ENCODE measurements at regions not wholly inside any gene's neighbourhood (a gene's known extent, or its start where the extent isn't known, plus 50 kb on each side); places are given as distances from the start of the nearest gene placed in this dataset.
"Not testable (repeated sequence)": the region's sequence is repeated elsewhere in the genome, so short reads cannot be mapped to it uniquely, and the experiment has no call there.

- peaks cover 6% of the 10 kb centered on the region for H3K4me1 Mint-ChIP-seq
- peaks cover 3% of the 10 kb centered on the region for H3K9me3 Mint-ChIP-seq
- no peaks in the 10 kb centered on the region for H3K27me3 Mint-ChIP-seq (ENCODE audit: low read depth)
- DNase-seq (ENCODE audit: low read depth, low spot score), result no peak
- H3K27ac Mint-ChIP-seq (ENCODE audit: unreplicated experiment), result no peak overlapping the region
- H3K36me3 Mint-ChIP-seq (ENCODE audit: low read depth), result peaks cover 3% of the 10 kb centered on the region
- H3K4me3 Mint-ChIP-seq, result no peak overlapping the region
- no peak for TF ChIP-seq CTCF (conservative IDR thresholded peaks at IDR 0.05)
Observed at GRCh38 chr6:82786248-82786647, 279.4 kb downstream of the UBE3D start.

GRCh38 chr6:82795940-82796339, 269.7 kb downstream of the UBE3D start:
- H3K4me1 Mint-ChIP-seq, result no peaks in the 10 kb centered on the region
- H3K27me3 Mint-ChIP-seq (ENCODE audit: low read depth), result peaks cover 11% of the 10 kb centered on the region
- H3K4me3 Mint-ChIP-seq, result no peak overlapping the region
- peaks cover 4% of the 10 kb centered on the region for H3K36me3 Mint-ChIP-seq (ENCODE audit: low read depth)
- DNase-seq (ENCODE audit: low read depth, low spot score), result no peak
- H3K27ac Mint-ChIP-seq (ENCODE audit: unreplicated experiment), result no peak overlapping the region
- peaks cover 15% of the 10 kb centered on the region for H3K9me3 Mint-ChIP-seq
- TF ChIP-seq CTCF (conservative IDR thresholded peaks at IDR 0.05), result no peak

GRCh38 chr6:82801083-82801482, 264.6 kb downstream of the UBE3D start:
- peaks cover 9% of the 10 kb centered on the region for H3K9me3 Mint-ChIP-seq
- H3K27ac Mint-ChIP-seq (ENCODE audit: unreplicated experiment), result no peak overlapping the region
- H3K36me3 Mint-ChIP-seq (ENCODE audit: low read depth), result no peaks in the 10 kb centered on the region
- no peaks in the 10 kb centered on the region for H3K27me3 Mint-ChIP-seq (ENCODE audit: low read depth)
- no peak for DNase-seq (ENCODE audit: low read depth, low spot score)
- no peak for TF ChIP-seq CTCF (conservative IDR thresholded peaks at IDR 0.05)
- no peak overlapping the region for H3K4me3 Mint-ChIP-seq
- H3K4me1 Mint-ChIP-seq, result no peaks in the 10 kb centered on the region

GRCh38 chr6:82816243-82816642, 249.4 kb downstream of the UBE3D start:
- not testable (repeated sequence) for H3K4me1 Mint-ChIP-seq; H3K4me3 Mint-ChIP-seq; H3K27me3 Mint-ChIP-seq (ENCODE audit: low read depth); H3K27ac Mint-ChIP-seq (ENCODE audit: unreplicated experiment); H3K9me3 Mint-ChIP-seq; H3K36me3 Mint-ChIP-seq (ENCODE audit: low read depth); DNase-seq (ENCODE audit: low read depth, low spot score)

- no peak for TF ChIP-seq CTCF (conservative IDR thresholded peaks at IDR 0.05)
- Mint-ChIP-seq H3K36me3 (ENCODE audit: low read depth) (no peaks in the 10 kb centered on the region), H3K27ac (ENCODE audit: unreplicated experiment) (no peak overlapping the region), H3K27me3 (ENCODE audit: low read depth) (no peaks in the 10 kb centered on the region), H3K9me3 (no peaks in the 10 kb centered on the region), H3K4me3 (no peak overlapping the region), H3K4me1 (no peaks in the 10 kb centered on the region)
- no peak for DNase-seq (ENCODE audit: low read depth, low spot score)
Observed at GRCh38 chr6:82818727-82819126, 246.9 kb downstream of the UBE3D start.

- Mint-ChIP-seq H3K4me1 (no peaks in the 10 kb centered on the region), H3K27ac (ENCODE audit: unreplicated experiment) (no peak overlapping the region), H3K9me3 (no peaks in the 10 kb centered on the region), H3K36me3 (ENCODE audit: low read depth) (no peaks in the 10 kb centered on the region), H3K4me3 (no peak overlapping the region), H3K27me3 (ENCODE audit: low read depth) (no peaks in the 10 kb centered on the region)
- no peak for DNase-seq (ENCODE audit: low read depth, low spot score)
- no peak for TF ChIP-seq CTCF (conservative IDR thresholded peaks at IDR 0.05)
Observed at GRCh38 chr6:82823361-82823760, 242.3 kb downstream of the UBE3D start.

Measured in neural crest cell (in vitro differentiated cells).